Activated naive CD8-positive, alpha-beta T cell treated with anti-CD3 and anti-CD28 coated beads, Interleukin-2, amount 10 ng/mL, durations not matched to agents 7 days and 5 days (primary cell): ENCODE measurements at regions not wholly inside any gene's neighbourhood (a gene's known extent, or its start where the extent isn't known, plus 50 kb on each side); places are given as distances from the start of the nearest gene placed in this dataset.

Experiments
- ATAC-seq: fragments of 150-1000 bp; cut with Tn5 transposase; one replicate; pipeline ENCODE4 v1.10.0; 2021; ENCODE audit warnings: low read depth, moderate library complexity
- POLR2A ChIA-PET: fragments of 350-600 bp; sonication (Branson Sonifier 250); formaldehyde crosslinking; loops from one replicate; lab custom pipeline; 2021; ENCODE audit warnings: antibody characterized with exemption; lab: Charles Lee
- DNase-seq: peaks from one replicate; pipeline ENCODE4 v3.0.0; 2021
- H3K27ac Mint-ChIP-seq: one replicate; pipeline ENCODE4 v1.8.0; 2022; ENCODE audit warnings: mild to moderate bottlenecking, mixed read lengths
- H3K27me3 Mint-ChIP-seq: one replicate; pipeline ENCODE4 v1.8.0; 2022; ENCODE audit warnings: mild to moderate bottlenecking, moderate library complexity, mixed read lengths
- H3K36me3 Mint-ChIP-seq: one replicate; pipeline ENCODE4 v1.8.0; 2021; ENCODE audit warnings: mild to moderate bottlenecking, mixed read lengths
- H3K4me1 Mint-ChIP-seq: one replicate; pipeline ENCODE4 v1.8.0; 2021; ENCODE audit warnings: mixed read lengths
- H3K4me3 Mint-ChIP-seq: one replicate; pipeline ENCODE4 v1.8.0; 2022; ENCODE audit warnings: mild to moderate bottlenecking, moderate library complexity, mixed read lengths
- H3K9me3 Mint-ChIP-seq: one replicate; pipeline ENCODE4 v1.8.0; 2021; ENCODE audit warnings: mixed read lengths

DNA sequence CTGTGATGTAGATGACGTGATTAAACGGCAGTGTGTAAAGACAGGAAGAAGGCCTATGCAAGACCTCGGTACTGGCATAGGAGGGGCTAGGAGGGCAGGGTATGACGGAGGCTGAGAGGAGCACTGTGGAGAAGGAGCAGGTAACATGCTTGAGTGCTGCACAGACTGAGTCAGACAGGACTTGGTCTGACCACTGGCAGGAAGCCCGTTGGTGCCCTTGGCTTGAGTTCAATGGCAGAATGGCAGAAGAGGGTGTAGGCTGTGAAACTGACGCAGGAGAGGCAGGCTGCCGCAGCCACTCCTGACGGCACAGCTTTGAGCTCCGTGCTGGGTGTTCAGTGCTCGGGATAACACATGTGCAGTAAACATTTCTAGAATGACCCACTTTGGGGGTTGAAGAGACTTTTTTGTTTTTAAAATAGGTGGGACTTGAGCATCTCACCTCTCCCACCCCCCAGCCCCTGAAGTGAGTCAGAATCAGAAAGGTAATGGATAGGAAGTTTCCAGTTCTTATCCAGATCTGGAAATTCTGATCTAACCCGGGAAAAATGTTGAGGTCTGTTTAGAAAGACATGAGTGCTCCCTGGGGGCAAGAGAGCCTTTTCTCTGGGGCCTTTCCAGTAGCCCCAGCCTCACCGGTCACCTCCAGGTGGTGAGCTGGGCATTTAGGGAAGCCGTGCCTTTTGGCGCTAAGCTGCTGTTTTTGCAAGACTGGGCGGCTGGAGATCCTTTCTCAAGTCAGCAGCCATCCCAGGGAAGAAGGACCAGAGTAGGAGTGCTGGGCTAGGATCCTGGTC lies 126.4 kb downstream of the RPLP1 start:
- H3K4me1 Mint-ChIP-seq, result peaks cover 40% of the 10 kb centered on the region
- no peak for ATAC-seq
- H3K27ac Mint-ChIP-seq, result no peak overlapping the region
- no peak overlapping the region for H3K4me3 Mint-ChIP-seq
- DNase-seq, result no peak
- peaks cover 12% of the 10 kb centered on the region for H3K27me3 Mint-ChIP-seq
- H3K36me3 Mint-ChIP-seq, result no peaks in the 10 kb centered on the region
- POLR2A ChIA-PET, result no interaction called here
- no peaks in the 10 kb centered on the region for H3K9me3 Mint-ChIP-seq

DNA sequence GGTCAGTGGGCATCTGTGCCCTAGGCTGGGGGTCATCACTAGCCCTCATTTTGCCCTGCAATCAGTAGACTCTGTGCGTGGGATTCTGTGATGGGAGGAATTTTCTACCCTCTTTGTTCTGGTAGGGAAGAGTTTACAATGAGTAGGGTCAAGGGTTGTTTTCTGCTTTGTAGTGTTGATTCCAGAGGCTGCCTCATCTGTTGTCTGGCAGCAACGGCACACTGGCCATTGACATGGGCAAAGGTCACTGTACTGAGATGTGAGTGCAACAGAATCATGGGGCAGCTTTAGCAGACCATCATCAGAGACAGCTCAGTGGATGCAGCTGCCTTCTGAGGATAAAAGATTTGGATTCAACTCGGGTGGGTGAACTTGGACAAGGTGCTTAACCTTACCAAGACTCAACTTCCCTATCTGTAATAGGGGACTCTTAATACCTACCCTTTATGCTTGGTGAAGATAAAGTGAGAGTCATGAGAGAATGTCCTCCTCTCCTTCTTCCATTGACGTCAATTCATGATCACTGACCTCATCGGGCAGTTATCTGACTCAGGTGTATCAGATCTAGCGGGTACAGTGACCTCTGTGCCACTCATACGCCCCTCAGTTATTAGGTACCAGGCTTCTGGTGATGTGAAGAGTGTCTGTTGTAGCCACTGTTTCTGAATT lies 127.5 kb downstream of the RPLP1 start:
- POLR2A ChIA-PET, result no interaction called here

GRCh38 chr15:69583626-69584025 lies 131.0 kb downstream of the RPLP1 start:
- POLR2A ChIA-PET, result no interaction called here

More for the DNA sequence above, 127.5 kb downstream of the RPLP1 start:
- peaks cover 32% of the 10 kb centered on the region for H3K4me1 Mint-ChIP-seq
- DNase-seq (no peak), ATAC-seq (no peak)
- H3K27ac Mint-ChIP-seq, result no peak overlapping the region
- H3K4me3 Mint-ChIP-seq, result no peak overlapping the region
- no peaks in the 10 kb centered on the region for H3K9me3 Mint-ChIP-seq
- peaks cover 12% of the 10 kb centered on the region for H3K27me3 Mint-ChIP-seq
- no peaks in the 10 kb centered on the region for H3K36me3 Mint-ChIP-seq

GRCh38 chr15:69585937-69586336 lies 133.3 kb downstream of the RPLP1 start:
- Mint-ChIP-seq H3K27me3 (peaks cover 6% of the 10 kb centered on the region), H3K9me3 (no peaks in the 10 kb centered on the region), H3K4me3 (no peak overlapping the region), H3K27ac (no peak overlapping the region), H3K36me3 (no peaks in the 10 kb centered on the region), H3K4me1 (peaks cover 14% of the 10 kb centered on the region)
- DNase-seq (no peak), ATAC-seq (no peak)
- POLR2A ChIA-PET, result no interaction called here

More at GRCh38 chr15:69583626-69584025, 131.0 kb downstream of the RPLP1 start:
- H3K4me1 Mint-ChIP-seq, result peaks cover 18% of the 10 kb centered on the region
- H3K36me3 Mint-ChIP-seq, result no peaks in the 10 kb centered on the region
- no peak for DNase-seq
- ATAC-seq, result no peak
- no peak overlapping the region for H3K27ac Mint-ChIP-seq
- no peaks in the 10 kb centered on the region for H3K9me3 Mint-ChIP-seq
- no peak overlapping the region for H3K4me3 Mint-ChIP-seq
- H3K27me3 Mint-ChIP-seq, result peaks cover 11% of the 10 kb centered on the region

- no peak for DNase-seq
- Mint-ChIP-seq H3K27me3 (peaks cover 8% of the 10 kb centered on the region), H3K9me3 (no peaks in the 10 kb centered on the region), H3K4me3 (no peak overlapping the region), H3K27ac (no peak overlapping the region), H3K4me1 (peaks cover 14% of the 10 kb centered on the region), H3K36me3 (no peaks in the 10 kb centered on the region)
- ATAC-seq, result no peak
- POLR2A ChIA-PET, result no interaction called here
Measured at GRCh38 chr15:69586721-69587120, 134.1 kb downstream of the RPLP1 start.

DNA sequence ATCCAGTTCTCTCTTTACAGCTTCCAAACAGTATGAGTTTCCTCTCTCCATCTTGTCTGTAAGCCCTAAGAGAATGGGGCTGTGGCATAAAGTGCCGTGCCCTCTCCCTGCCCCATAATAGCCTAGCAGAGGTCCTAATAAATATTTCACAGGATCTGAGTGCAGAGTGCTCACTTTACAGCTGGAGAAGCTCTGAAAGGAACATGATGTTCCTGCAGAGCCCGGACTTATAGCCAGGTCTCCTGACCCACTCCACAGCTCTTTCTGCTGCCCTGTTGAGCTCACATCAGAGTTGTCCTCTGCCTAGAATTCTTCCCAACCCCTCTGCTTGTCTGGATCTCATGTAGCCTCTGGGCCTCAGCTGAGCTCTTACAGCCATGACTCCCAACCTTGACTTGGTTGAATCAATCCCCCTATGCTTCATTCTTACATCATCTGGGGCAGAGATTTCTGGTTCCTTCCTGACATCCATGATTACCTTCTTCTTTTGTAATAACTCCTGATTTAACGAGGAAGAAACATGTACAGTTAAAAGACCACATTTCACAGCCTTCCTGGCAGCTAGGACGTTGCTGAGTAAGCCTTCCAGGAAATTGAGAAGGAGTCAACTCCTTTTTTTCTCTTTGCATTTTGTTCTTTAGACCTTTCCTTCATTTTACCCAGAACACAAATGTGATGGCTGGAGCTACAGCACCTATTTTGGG lies 135.3 kb downstream of the RPLP1 start:
- Mint-ChIP-seq H3K9me3 (no peaks in the 10 kb centered on the region), H3K27me3 (peaks cover 8% of the 10 kb centered on the region), H3K4me3 (no peak overlapping the region), H3K27ac (no peak overlapping the region), H3K4me1 (peaks cover 13% of the 10 kb centered on the region), H3K36me3 (no peaks in the 10 kb centered on the region)
- no peak for DNase-seq
- no peak for ATAC-seq
- POLR2A ChIA-PET, result no interaction called here

DNA sequence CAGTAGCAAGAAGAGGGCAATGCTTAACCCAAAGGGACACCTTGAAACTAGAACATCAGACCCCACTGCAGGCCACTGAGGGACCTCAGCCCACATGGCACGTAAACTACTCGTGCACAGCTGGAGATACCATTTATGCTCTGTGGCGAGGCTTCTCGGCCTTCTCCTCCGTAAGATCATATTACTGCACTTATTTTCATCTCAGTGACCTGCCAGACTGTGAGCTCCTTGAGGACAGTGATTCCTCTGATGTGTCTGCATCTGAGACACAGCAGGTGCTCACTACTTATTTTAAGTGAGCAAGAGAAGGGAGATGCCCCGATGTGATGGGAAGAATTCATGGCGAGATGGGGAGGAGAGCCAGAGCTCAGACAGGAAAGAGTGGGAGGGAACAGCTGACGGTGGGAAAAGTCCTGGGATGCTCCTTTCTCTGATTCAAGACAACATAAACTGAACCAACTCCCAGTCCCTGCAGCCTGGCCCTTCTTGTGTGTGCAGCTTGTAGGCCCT lies 137.6 kb downstream of the RPLP1 start:
- H3K4me3 Mint-ChIP-seq, result no peak overlapping the region
- H3K27me3 Mint-ChIP-seq, result peaks cover 14% of the 10 kb centered on the region
- ATAC-seq, result no peak
- no peak for DNase-seq
- no peaks in the 10 kb centered on the region for H3K9me3 Mint-ChIP-seq
- peaks cover 11% of the 10 kb centered on the region for H3K4me1 Mint-ChIP-seq
- H3K27ac Mint-ChIP-seq, result no peak overlapping the region
- no peaks in the 10 kb centered on the region for H3K36me3 Mint-ChIP-seq
- POLR2A ChIA-PET, result no interaction called here

DNA sequence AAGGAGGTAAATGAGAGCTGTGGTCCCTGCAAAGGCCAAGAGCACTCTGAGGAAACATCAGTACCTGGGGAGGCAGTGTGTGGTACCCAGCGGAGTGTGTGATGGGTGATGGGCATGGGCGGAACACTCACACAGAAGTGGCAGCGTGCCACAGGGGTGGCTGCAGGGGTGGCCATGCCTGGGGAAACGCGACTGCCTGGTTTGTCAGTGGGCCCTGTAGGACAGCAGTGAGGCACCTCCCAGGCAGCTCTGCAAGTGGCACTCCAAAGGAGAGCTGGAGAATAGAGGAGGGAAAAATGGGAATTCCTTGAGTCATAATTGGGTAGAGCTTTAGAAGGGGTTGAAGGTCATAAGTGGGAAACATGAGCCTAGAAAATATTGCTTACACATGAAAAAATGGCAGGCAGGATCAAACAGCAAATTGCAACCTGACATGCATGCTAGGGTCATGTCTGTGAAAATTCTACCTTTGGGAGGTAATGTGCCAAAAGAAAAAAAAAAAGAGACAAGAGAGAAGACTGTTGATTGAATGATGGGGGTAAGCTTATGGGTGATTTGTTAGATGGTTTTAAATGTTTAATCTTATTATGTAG lies 138.4 kb downstream of the RPLP1 start:
- H3K9me3 Mint-ChIP-seq, result no peaks in the 10 kb centered on the region
- H3K27me3 Mint-ChIP-seq, result peaks cover 18% of the 10 kb centered on the region
- DNase-seq, result no peak
- H3K36me3 Mint-ChIP-seq, result no peaks in the 10 kb centered on the region
- ATAC-seq, result no peak
- peaks cover 13% of the 10 kb centered on the region for H3K4me1 Mint-ChIP-seq
- H3K4me3 Mint-ChIP-seq, result no peak overlapping the region
- POLR2A ChIA-PET, result no interaction called here
- no peak overlapping the region for H3K27ac Mint-ChIP-seq

- no peaks in the 10 kb centered on the region for H3K36me3 Mint-ChIP-seq
- no peaks in the 10 kb centered on the region for H3K9me3 Mint-ChIP-seq
- H3K27me3 Mint-ChIP-seq, result peaks cover 22% of the 10 kb centered on the region
- H3K4me1 Mint-ChIP-seq, result peaks cover 13% of the 10 kb centered on the region
- no peak for DNase-seq
- no peak for ATAC-seq
- POLR2A ChIA-PET, result no interaction called here
- H3K4me3 Mint-ChIP-seq, result no peak overlapping the region
- H3K27ac Mint-ChIP-seq, result no peak overlapping the region
Measured at GRCh38 chr15:69591905-69592508, 139.4 kb downstream of the RPLP1 start.

DNA sequence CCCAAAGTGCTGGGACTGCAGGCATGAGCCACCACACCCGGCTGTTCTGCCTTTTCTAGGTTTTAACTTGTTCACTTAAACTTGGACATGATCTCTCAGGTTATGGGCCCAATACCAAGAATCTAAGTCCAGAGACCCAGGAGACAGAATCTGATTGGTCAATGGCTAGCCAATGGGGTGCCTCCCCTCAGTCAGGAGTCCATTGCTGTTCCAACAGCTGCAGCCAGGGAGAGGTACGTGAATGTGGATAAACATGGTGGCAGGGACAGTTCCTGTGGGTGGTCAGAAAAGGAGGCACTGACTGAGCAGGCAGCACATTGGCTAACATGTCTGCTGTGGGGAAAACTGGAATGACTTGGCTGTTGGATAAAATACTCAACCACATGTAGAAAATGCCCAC lies 140.3 kb downstream of the RPLP1 start:
- no peak overlapping the region for H3K27ac Mint-ChIP-seq

GRCh38 chr15:69593488-69593887 lies 140.9 kb downstream of the RPLP1 start:
- Mint-ChIP-seq H3K9me3 (no peaks in the 10 kb centered on the region), H3K4me3 (no peak overlapping the region), H3K36me3 (no peaks in the 10 kb centered on the region), H3K27me3 (peaks cover 30% of the 10 kb centered on the region), H3K4me1 (peaks cover 8% of the 10 kb centered on the region), H3K27ac (no peak overlapping the region)
- POLR2A ChIA-PET, result no interaction called here
- no peak for DNase-seq
- ATAC-seq, result no peak

More for the DNA sequence above, 140.3 kb downstream of the RPLP1 start:
- H3K9me3 Mint-ChIP-seq, result no peaks in the 10 kb centered on the region
- H3K4me1 Mint-ChIP-seq, result peaks cover 12% of the 10 kb centered on the region
- H3K4me3 Mint-ChIP-seq, result no peak overlapping the region
- DNase-seq, result no peak
- peaks cover 28% of the 10 kb centered on the region for H3K27me3 Mint-ChIP-seq
- H3K36me3 Mint-ChIP-seq, result no peaks in the 10 kb centered on the region
- POLR2A ChIA-PET, result interaction anchor here (0.6 kb wide), 1 partner anchor 626 kb away, joined by 5 read pairs; no protein-coding TSS in a partner anchor
- no peak for ATAC-seq

- POLR2A ChIA-PET, result no interaction called here
- Mint-ChIP-seq H3K36me3 (no peaks in the 10 kb centered on the region), H3K9me3 (no peaks in the 10 kb centered on the region), H3K27ac (no peak overlapping the region), H3K27me3 (peaks cover 33% of the 10 kb centered on the region), H3K4me1 (peaks cover 8% of the 10 kb centered on the region), H3K4me3 (no peak overlapping the region)
- no peak for DNase-seq
- no peak for ATAC-seq
Measured at GRCh38 chr15:69593981-69594966, 141.7 kb downstream of the RPLP1 start.
